Type B pancreatic cell (in vitro differentiated cells): ENCODE measurements at regions not wholly inside any gene's neighbourhood (a gene's known extent, or its start where the extent isn't known, plus 50 kb on each side); places are given as distances from the start of the nearest gene placed in this dataset.

ENCODE experiments used
- DNase-seq: peaks from one replicate; pipeline ENCODE4 v3.0.0; 2021; ENCODE audit warnings: mixed read lengths; ENCODE audit not compliant: unreplicated experiment; ENCODE audit errors: extremely low spot score
- H3K27ac Mint-ChIP-seq: 2 replicates; pipeline ENCODE4 v1.8.0; 2021; ENCODE audit warnings: mild to moderate bottlenecking, mixed read lengths
- H3K27me3 Mint-ChIP-seq: 2 replicates; pipeline ENCODE4 v1.8.0; 2021; ENCODE audit warnings: mixed read lengths
- H3K36me3 Mint-ChIP-seq: 2 replicates; pipeline ENCODE4 v1.8.0; 2021; ENCODE audit warnings: mixed read lengths
- H3K4me1 Mint-ChIP-seq: one replicate; pipeline ENCODE4 v1.8.0; 2021; ENCODE audit warnings: mixed read lengths; ENCODE audit not compliant: unreplicated experiment
- H3K4me3 Mint-ChIP-seq: 2 replicates; pipeline ENCODE4 v1.8.0; 2021; ENCODE audit warnings: mild to moderate bottlenecking, mixed read lengths
- H3K9me3 Mint-ChIP-seq: 2 replicates; pipeline ENCODE4 v1.8.0; 2021; ENCODE audit warnings: mixed read lengths
- TF ChIP-seq, protein P1 (sequence below): fragments of 200-600 bp; sonication (generic); conservative IDR thresholded peaks from 2 replicates; pipeline ENCODE4 v1.5.0; 2021; ENCODE audit warnings: antibody characterized with exemption, mild to moderate bottlenecking

DNA sequence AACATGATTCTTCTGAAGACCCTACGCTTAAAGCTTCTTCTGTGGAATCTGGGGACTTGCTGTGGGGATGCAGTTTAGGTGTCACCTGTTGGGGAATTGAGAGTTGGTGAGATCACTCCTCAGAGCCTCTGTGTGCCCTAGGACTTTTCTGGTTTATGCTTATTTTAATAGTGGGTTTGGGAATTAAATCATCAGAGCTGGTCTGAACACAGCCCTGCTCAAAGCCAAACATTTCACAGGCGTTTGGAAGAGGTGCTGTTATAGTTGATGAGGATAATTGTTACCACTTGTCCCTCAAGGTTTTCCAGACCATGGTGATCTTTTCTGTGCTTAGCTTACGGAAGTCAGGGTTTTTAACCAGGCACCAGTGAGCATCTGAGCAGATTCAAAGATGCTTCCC lies 106.1 kb downstream of the EBLN1 start:
- H3K36me3 Mint-ChIP-seq, result no peaks in the 10 kb centered on the region
- H3K27ac Mint-ChIP-seq, result no peak overlapping the region
- no peak for DNase-seq
- peaks cover 6% of the 10 kb centered on the region for H3K4me1 Mint-ChIP-seq
- TF ChIP-seq, protein P1, sequence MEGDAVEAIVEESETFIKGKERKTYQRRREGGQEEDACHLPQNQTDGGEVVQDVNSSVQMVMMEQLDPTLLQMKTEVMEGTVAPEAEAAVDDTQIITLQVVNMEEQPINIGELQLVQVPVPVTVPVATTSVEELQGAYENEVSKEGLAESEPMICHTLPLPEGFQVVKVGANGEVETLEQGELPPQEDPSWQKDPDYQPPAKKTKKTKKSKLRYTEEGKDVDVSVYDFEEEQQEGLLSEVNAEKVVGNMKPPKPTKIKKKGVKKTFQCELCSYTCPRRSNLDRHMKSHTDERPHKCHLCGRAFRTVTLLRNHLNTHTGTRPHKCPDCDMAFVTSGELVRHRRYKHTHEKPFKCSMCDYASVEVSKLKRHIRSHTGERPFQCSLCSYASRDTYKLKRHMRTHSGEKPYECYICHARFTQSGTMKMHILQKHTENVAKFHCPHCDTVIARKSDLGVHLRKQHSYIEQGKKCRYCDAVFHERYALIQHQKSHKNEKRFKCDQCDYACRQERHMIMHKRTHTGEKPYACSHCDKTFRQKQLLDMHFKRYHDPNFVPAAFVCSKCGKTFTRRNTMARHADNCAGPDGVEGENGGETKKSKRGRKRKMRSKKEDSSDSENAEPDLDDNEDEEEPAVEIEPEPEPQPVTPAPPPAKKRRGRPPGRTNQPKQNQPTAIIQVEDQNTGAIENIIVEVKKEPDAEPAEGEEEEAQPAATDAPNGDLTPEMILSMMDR, result no peak
- peaks cover 6% of the 10 kb centered on the region for H3K27me3 Mint-ChIP-seq
- H3K9me3 Mint-ChIP-seq, result no peaks in the 10 kb centered on the region
- H3K4me3 Mint-ChIP-seq, result no peak overlapping the region

DNA sequence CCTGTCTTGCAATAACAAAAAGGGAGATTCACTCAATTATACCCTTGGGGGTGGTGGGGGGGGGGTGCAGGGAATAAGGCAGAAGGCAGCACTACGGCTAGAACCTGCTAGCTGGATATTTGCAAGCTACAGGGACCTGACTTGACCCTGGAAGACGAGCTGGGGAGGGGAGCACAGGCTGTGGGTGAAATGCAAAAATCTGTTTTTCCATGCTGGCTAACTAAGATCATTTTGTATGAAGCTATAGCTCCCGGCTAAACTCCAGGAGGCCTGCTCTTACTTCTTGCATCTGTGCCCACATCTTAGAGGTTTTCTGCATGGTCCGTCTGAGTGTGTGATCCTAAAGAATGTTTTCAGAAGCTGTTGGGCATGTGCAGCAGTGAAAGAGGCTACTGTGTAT lies 106.6 kb downstream of the EBLN1 start:
- Mint-ChIP-seq H3K9me3 (no peaks in the 10 kb centered on the region), H3K27me3 (peaks cover 6% of the 10 kb centered on the region), H3K36me3 (no peaks in the 10 kb centered on the region), H3K4me3 (no peak overlapping the region), H3K27ac (no peak overlapping the region), H3K4me1 (peaks cover 6% of the 10 kb centered on the region)
- DNase-seq, result no peak
- TF ChIP-seq, protein P1, result no peak

DNA sequence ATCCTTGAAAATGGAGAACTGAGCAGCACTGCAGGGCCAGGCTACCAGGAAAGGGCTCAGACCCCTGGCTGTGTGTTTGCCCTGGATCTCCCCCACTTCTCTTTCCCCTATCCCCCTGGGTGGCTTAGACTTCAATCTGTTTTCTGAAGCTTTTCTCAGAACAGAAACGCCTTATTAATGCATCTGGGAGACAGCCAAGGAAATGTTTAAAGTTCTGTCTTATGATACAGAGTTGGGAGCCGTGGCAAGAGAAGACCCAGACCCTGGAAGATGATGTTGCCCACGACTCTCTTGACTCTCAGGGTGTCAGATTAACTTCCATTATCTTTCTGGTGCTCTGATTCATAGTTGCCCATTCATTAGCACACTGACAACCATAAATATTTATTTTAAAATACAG lies 107.1 kb downstream of the EBLN1 start:
- Mint-ChIP-seq H3K4me1 (peaks cover 6% of the 10 kb centered on the region), H3K36me3 (no peaks in the 10 kb centered on the region), H3K27me3 (peaks cover 6% of the 10 kb centered on the region), H3K9me3 (no peaks in the 10 kb centered on the region), H3K4me3 (no peak overlapping the region), H3K27ac (no peak overlapping the region)
- TF ChIP-seq, protein P1, result no peak
- DNase-seq, result no peak

DNA sequence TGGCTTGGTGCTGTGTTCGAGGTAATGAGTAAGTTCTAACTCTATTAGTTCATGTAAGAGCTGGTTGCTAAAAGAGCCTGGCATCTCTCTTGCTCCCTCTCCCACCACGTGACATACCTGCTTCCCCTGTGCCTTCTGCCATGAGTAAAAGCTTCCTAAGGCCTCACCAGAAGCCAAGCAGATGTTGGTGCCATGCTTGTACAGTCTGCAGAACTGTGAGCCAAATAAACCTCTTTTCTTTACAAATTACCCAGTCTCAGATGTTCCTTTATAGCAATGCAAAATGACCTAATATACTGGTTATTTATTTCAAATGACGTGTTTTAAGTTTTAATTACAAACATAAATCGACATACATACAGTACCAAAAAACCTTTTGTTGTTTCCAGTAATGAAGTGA lies 101.7 kb upstream of the DNAJC1 start:
- Mint-ChIP-seq H3K4me1 (no peaks in the 10 kb centered on the region), H3K27ac (no peak overlapping the region), H3K4me3 (no peak overlapping the region), H3K9me3 (peaks cover 4% of the 10 kb centered on the region), H3K27me3 (no peaks in the 10 kb centered on the region), H3K36me3 (no peaks in the 10 kb centered on the region)
- TF ChIP-seq, protein P1, result no peak
- no peak for DNase-seq

DNA sequence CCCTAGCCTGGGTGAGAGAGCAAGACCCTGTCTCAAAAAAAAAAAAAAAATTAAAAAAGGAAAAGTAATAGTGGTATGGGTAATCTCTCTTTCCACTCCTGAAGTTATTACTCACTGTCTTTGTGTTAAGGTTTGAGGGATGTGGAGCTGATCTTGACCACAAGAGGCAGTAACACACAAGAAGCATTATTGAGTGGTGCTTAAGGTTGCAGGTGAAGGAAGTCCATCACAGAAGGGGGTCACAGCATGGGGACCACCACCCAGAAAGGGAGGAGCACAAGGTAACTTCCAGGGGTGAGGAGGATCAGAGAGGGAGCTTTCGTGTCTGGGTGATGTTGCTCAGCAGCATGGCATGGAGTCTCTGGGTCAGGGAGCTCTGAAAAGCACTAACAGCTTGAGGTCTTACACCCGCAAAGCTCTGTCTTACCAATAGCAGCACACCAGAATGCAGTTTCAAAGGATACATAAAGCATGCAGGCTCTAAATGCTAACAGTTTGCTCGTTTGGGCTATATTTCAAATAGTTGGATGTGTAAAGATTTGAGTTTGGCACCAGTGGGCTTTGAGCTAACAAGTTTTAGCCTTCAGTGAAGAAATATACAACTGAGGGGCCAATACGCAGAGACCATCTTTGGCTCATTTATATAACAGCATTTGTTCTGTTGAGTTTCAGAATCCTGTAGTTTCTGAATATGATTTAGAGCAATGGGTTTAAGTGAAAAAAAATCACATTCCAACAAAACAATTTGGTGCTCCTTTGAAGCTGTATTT lies 100.4 kb upstream of the DNAJC1 start:
- Mint-ChIP-seq H3K9me3 (peaks cover 4% of the 10 kb centered on the region), H3K27ac (no peak overlapping the region), H3K27me3 (no peaks in the 10 kb centered on the region), H3K4me1 (no peaks in the 10 kb centered on the region), H3K36me3 (no peaks in the 10 kb centered on the region), H3K4me3 (no peak overlapping the region)
- DNase-seq, result no peak
- TF ChIP-seq, protein P1, result peak; percentile 61
